ENCODE measurements at regions not wholly inside any gene's neighbourhood (a gene's known extent, or its start where the extent isn't known, plus 50 kb on each side); places are given as distances from the start of the nearest gene placed in this dataset.

GRCh38 chr21:35106246-35106835, 57.2 kb upstream of the RUNX1 start:
- CTCF ChIA-PET, result interaction anchor here (0.6 kb wide), 1 partner anchor 63 kb away, joined by 3 read pairs; no protein-coding TSS in a partner anchor
- TF ChIP-seq TFCP2L1 (CRISPR knock-in tag; IDR thresholded peaks at IDR 0.05) (no peak), HES2 (IDR thresholded peaks at IDR 0.05) (no peak), CBX8 (IDR thresholded peaks at IDR 0.05) (no peak)
- no peak overlapping the region for H3K27ac ChIP-seq
- DNase-seq (ENCODE audit: low read depth in 1 of 2, low spot score in 1 of 2) (no peak), ATAC-seq (no peak), FAIRE-seq (no peak)
- 73% methylated on average over 11 of the region's 11 CpGs for WGBS (ENCODE audit: missing lambda C conversion rate)
- H3K4me2 ChIP-seq, result no peak overlapping the region
- no peaks in the 10 kb centered on the region for H3K9me3 ChIP-seq
- no peaks in the 10 kb centered on the region for H3K4me1 ChIP-seq
- POLR2A ChIA-PET, result no interaction called here
- no peak overlapping the region for H3K4me3 ChIP-seq

- Histone ChIP-seq H3K4me2 (no peak overlapping the region), H3K4me3 (no peak overlapping the region), H3K4me1 (no peaks in the 10 kb centered on the region), H3K27ac (no peak overlapping the region), H3K9me3 (no peaks in the 10 kb centered on the region)
- TF ChIP-seq MAZ (IDR thresholded peaks at IDR 0.05; ENCODE audit: borderline replicate concordance, low read depth, low read length), result no peak
- TF ChIP-seq NPAS2 (CRISPR knock-in tag; IDR thresholded peaks at IDR 0.05; ENCODE audit: borderline replicate concordance), result no peak
- TF ChIP-seq NR3C1 (IDR thresholded peaks at IDR 0.05), result no peak
- TF ChIP-seq ZFP36 (IDR thresholded peaks at IDR 0.05; ENCODE audit: borderline replicate concordance, partially characterized antibody), result no peak
- no peak for TF ChIP-seq FOXS1 (CRISPR knock-in tag; IDR thresholded peaks at IDR 0.05)
- no peak for TF ChIP-seq USF2 (IDR thresholded peaks at IDR 0.05)
- no peak for TF ChIP-seq KDM1A (IDR thresholded peaks at IDR 0.05; ENCODE audit: low read depth)
- TF ChIP-seq HOXB13 (CRISPR knock-in tag; IDR thresholded peaks at IDR 0.05; ENCODE audit: low read depth), result no peak
- no peak for TF ChIP-seq NFE2L2 (conservative IDR thresholded peaks at IDR 0.05; ENCODE audit: low read length)
- TF ChIP-seq POLR2A (IDR thresholded peaks at IDR 0.05; ENCODE audit: low read length), result no peak
- TF ChIP-seq EHF (CRISPR knock-in tag; IDR thresholded peaks at IDR 0.05), result no peak
- TF ChIP-seq ZNF302 (CRISPR knock-in tag; IDR thresholded peaks at IDR 0.05), result no peak
- no peak for TF ChIP-seq MYC (IDR thresholded peaks at IDR 0.05; ENCODE audit: borderline replicate concordance, low read length)
- no peak for TF ChIP-seq SREBF2 (IDR thresholded peaks at IDR 0.05)
- ChIA-PET POLR2A (no interaction called here), CTCF (no interaction called here)
- ATAC-seq (no peak), DNase-seq (ENCODE audit: low read depth in 1 of 2, low spot score in 1 of 2) (no peak), FAIRE-seq (no peak)
- WGBS (ENCODE audit: missing lambda C conversion rate), result 66% methylated on average over 8 of the region's 8 CpGs
These were observed 53.6 kb upstream of the RUNX1 start for GRCh38 chr21:35102488-35103371.

- WGBS (ENCODE audit: missing lambda C conversion rate), result 82% methylated on average over 8 of the region's 8 CpGs
These were observed 51.3 kb upstream of the RUNX1 start for GRCh38 chr21:35100349-35100811.

GRCh38 chr21:35099310-35099709, 50.2 kb upstream of the RUNX1 start:
- no peak for FAIRE-seq
- no peak overlapping the region for H3K27ac ChIP-seq
- 91% methylated on average over 1 of the region's 1 CpG for WGBS (ENCODE audit: missing lambda C conversion rate)
- DNase-seq (ENCODE audit: low read depth in 1 of 2, low spot score in 1 of 2), result no peak
- POLR2A ChIA-PET, result no interaction called here
- TF ChIP-seq REST (IDR thresholded peaks at IDR 0.05) (no peak), MAX (IDR thresholded peaks at IDR 0.05) (no peak)
- H3K4me2 ChIP-seq, result no peak overlapping the region
- CTCF ChIA-PET, result no interaction called here
- H3K9me3 ChIP-seq, result no peaks in the 10 kb centered on the region
- no peak overlapping the region for H3K4me3 ChIP-seq
- H3K4me1 ChIP-seq, result no peaks in the 10 kb centered on the region
- no peak for ATAC-seq

More at GRCh38 chr21:35100349-35100811, 51.3 kb upstream of the RUNX1 start:
- Histone ChIP-seq H3K4me2 (no peak overlapping the region), H3K4me1 (no peaks in the 10 kb centered on the region), H3K4me3 (no peak overlapping the region), H3K9me3 (no peaks in the 10 kb centered on the region), H3K27ac (no peak overlapping the region)
- DNase-seq (ENCODE audit: low read depth in 1 of 2, low spot score in 1 of 2), result no peak
- POLR2A ChIA-PET, result no interaction called here
- FAIRE-seq, result no peak
- CTCF ChIA-PET, result no interaction called here
- TF ChIP-seq EHMT2 (IDR thresholded peaks at IDR 0.05; ENCODE audit: low read depth), result no peak
- no peak for TF ChIP-seq SREBF2 (IDR thresholded peaks at IDR 0.05)
- ATAC-seq, result no peak

Data from A549 (cell line).